ENCODE measurements at regions not wholly inside any gene's neighbourhood (a gene's known extent, or its start where the extent isn't known, plus 50 kb on each side); places are given as distances from the start of the nearest gene placed in this dataset.

GRCh38 chr6:74927299-74927698, 278.6 kb downstream of the COL12A1 start:
- no peak for TF ChIP-seq CTCF (IDR thresholded peaks at IDR 0.05 in 8 of 11, conservative IDR thresholded peaks at IDR 0.05 in 3 of 11)
- TF ChIP-seq POLR2AphosphoS5 (IDR thresholded peaks at IDR 0.05), result no peak
- TF ChIP-seq POLR2A (IDR thresholded peaks at IDR 0.05), result no peak
